OCI-LY3 (cell line): ENCODE measurements at regions not wholly inside any gene's neighbourhood (a gene's known extent, or its start where the extent isn't known, plus 50 kb on each side); places are given as distances from the start of the nearest gene placed in this dataset.

ENCODE experiments used
- EZH2phosphoT487 ChIP-seq: fragments of 200-600 bp; shearing (Covaris generic); IDR thresholded peaks from 2 replicates; pipeline ENCODE4 v1.6.1; 2018; ENCODE audit warnings: antibody characterized with exemption, mixed run types, low read depth
- TF ChIP-seq, protein P1 (sequence below): fragments of 200-600, 300-600 bp; sonication (generic); IDR thresholded peaks from 2 replicates; pipeline ENCODE4 v1.5.1; 2014; ENCODE audit warnings: antibody characterized with exemption, low read length, low read depth

DNA sequence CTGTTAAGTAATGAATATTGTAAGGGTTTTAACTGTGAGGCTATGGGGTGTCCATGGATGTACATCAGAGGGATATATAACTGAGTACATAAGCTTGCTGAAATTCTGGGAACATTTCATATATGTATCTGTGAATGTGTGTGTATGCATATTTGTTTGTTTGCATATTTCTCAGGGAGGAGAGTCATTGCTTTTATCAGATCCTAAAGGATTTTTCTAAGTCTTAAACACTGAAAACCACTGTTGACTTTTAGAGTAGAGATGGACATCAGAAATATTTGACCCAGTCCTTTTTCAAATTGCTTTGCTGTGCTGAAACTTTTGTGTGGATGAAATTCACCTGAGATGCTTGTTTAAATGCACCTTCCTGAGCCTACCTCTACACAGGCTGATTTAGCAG is 410.6 kb downstream of the METTL15 start:
- TF ChIP-seq, protein P1, sequence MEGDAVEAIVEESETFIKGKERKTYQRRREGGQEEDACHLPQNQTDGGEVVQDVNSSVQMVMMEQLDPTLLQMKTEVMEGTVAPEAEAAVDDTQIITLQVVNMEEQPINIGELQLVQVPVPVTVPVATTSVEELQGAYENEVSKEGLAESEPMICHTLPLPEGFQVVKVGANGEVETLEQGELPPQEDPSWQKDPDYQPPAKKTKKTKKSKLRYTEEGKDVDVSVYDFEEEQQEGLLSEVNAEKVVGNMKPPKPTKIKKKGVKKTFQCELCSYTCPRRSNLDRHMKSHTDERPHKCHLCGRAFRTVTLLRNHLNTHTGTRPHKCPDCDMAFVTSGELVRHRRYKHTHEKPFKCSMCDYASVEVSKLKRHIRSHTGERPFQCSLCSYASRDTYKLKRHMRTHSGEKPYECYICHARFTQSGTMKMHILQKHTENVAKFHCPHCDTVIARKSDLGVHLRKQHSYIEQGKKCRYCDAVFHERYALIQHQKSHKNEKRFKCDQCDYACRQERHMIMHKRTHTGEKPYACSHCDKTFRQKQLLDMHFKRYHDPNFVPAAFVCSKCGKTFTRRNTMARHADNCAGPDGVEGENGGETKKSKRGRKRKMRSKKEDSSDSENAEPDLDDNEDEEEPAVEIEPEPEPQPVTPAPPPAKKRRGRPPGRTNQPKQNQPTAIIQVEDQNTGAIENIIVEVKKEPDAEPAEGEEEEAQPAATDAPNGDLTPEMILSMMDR: no peak
- no peak for TF ChIP-seq EZH2phosphoT487
